Stimulated activated naive CD8-positive, alpha-beta T cell treated with anti-CD3 and anti-CD28 coated beads, Interleukin-15, Interleukin-2, amounts not matched to agents 100 ng/mL and 50 ng/mL, for 24 hours (primary cell): ENCODE measurements at regions not wholly inside any gene's neighbourhood (a gene's known extent, or its start where the extent isn't known, plus 50 kb on each side); places are given as distances from the start of the nearest gene placed in this dataset.

ENCODE experiments used
- H3K27ac Mint-ChIP-seq: one replicate; pipeline ENCODE4 v1.8.0; 2021; ENCODE audit warnings: mild to moderate bottlenecking, mixed read lengths
- H3K27me3 Mint-ChIP-seq: one replicate; pipeline ENCODE4 v1.8.0; 2021; ENCODE audit warnings: mixed read lengths
- H3K36me3 Mint-ChIP-seq: one replicate; pipeline ENCODE4 v1.8.0; 2021; ENCODE audit warnings: low read depth, mixed read lengths
- H3K4me1 Mint-ChIP-seq: one replicate; pipeline ENCODE4 v1.8.0; 2021; ENCODE audit warnings: low read depth, mixed read lengths
- H3K4me3 Mint-ChIP-seq: one replicate; pipeline ENCODE4 v1.8.0; 2021; ENCODE audit warnings: mild to moderate bottlenecking, mixed read lengths
- H3K9me3 Mint-ChIP-seq: one replicate; pipeline ENCODE4 v1.8.0; 2021; ENCODE audit warnings: mixed read lengths

DNA sequence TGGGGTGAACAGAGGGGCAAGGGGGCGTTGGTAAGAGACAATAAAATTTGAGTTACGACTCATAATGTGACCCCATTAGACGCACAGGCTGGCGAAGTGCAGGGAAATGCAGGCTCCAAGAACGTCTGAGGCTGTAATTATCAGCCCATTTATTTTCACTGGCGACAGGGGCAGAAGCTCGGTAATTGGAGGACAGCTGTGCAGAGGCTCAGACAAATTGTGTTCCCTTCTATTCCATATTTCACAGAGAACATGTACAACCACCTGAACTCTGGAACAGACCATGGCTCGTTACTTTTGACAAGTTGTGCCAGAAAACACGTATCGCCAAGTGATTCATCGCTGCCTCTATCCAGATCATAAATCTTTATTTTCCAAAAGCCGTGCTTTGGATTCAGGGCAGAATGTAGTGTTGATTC is 137.3 kb upstream of the FRMD4A start:
- H3K4me1 Mint-ChIP-seq = no peaks in the 10 kb centered on the region
- no peaks in the 10 kb centered on the region for H3K36me3 Mint-ChIP-seq
- no peaks in the 10 kb centered on the region for H3K9me3 Mint-ChIP-seq
- H3K27me3 Mint-ChIP-seq = peaks cover 26% of the 10 kb centered on the region
- H3K4me3 Mint-ChIP-seq = no peak overlapping the region
- no peak overlapping the region for H3K27ac Mint-ChIP-seq

DNA sequence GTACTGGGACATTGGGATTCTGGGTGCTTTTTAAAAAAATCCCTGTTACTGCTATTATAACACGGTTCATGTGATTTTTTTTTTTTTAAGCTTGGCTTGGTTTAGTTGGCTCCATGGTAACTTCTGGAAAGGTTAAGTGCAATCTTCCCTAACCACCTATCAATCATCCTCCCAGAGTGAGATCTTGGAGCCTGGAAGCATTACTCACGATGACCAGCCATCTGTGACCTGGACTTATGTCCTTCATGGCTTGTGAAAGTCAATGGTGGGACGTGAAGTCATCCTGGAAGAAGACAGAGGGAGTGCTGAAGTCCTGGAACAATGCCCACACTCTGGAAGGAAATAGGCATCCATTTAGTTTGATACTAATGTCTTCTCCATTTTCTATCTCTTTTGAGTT is 135.5 kb upstream of the FRMD4A start:
- Mint-ChIP-seq H3K4me1 (no peaks in the 10 kb centered on the region), H3K27ac (no peak overlapping the region), H3K4me3 (no peak overlapping the region), H3K36me3 (no peaks in the 10 kb centered on the region), H3K9me3 (peaks cover 3% of the 10 kb centered on the region), H3K27me3 (peaks cover 33% of the 10 kb centered on the region)

DNA sequence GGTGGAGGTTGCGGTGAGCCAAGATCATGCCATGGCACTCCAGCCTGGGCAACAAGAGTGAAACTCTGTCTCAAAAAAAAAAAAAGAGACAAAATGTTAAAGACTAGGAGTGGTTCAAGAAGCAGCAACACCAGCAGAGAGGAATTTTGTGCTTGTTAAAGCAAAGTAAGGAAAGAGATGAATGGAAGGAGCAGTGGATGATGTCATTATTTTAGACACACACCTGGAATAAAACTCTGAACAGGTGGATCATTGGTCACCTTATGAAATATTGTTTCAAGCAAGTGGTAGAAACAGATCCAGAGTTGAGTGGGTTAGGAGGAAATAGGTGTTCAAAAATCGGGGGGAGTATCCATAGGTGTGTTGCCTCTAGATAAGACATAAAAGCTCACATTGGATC is 129.7 kb upstream of the FRMD4A start:
- Mint-ChIP-seq H3K27me3 (peaks cover 32% of the 10 kb centered on the region), H3K27ac (no peak overlapping the region), H3K9me3 (peaks cover 12% of the 10 kb centered on the region)

DNA sequence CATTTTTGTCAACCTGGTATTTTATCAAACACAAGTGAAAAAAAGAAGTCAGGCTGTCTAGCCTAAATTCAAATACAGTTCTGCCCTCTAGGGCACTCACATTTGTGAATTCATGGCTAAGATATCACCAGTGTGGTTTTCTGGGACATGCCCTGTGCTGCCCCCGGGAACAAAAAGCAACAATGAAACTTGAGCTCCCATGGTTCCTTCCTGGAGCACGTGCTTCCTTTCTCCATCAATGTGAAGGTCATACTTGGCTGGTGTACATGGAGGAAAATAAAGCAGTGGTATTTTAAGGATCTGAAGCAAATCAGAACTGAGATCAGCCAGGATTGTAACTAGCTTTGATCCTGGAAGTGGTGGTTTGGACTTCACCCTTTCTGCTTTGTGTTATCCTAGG is 128.9 kb upstream of the FRMD4A start:
- no peaks in the 10 kb centered on the region for H3K36me3 Mint-ChIP-seq
- H3K27ac Mint-ChIP-seq = no peak overlapping the region
- H3K9me3 Mint-ChIP-seq = peaks cover 12% of the 10 kb centered on the region
- no peaks in the 10 kb centered on the region for H3K4me1 Mint-ChIP-seq
- H3K27me3 Mint-ChIP-seq = peaks cover 32% of the 10 kb centered on the region
- H3K4me3 Mint-ChIP-seq = no peak overlapping the region

More for the DNA sequence above, 129.7 kb upstream of the FRMD4A start:
- Mint-ChIP-seq H3K4me1 (no peaks in the 10 kb centered on the region), H3K4me3 (no peak overlapping the region), H3K36me3 (no peaks in the 10 kb centered on the region)

DNA sequence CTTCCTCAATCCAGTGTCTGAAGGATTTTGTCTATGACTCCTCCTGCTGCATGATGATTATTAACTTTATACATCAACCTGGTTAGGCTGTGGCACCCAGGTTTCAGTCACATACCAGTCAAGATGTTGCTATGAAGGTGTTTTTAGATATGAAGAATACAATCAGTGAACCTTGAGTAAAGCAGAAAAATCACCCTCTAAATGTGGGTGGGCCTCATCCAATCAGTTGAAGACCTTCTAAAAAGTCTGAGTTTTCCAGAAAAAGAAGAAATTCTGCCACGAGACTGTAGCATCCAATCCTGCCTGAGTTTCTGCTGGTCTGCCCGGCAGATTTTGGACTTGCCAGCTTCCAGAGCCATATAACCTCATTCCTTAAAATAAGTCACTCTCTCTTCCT is 126.1 kb upstream of the FRMD4A start:
- Mint-ChIP-seq H3K9me3 (peaks cover 9% of the 10 kb centered on the region), H3K27me3 (peaks cover 22% of the 10 kb centered on the region), H3K36me3 (no peaks in the 10 kb centered on the region), H3K4me1 (no peaks in the 10 kb centered on the region), H3K27ac (no peak overlapping the region), H3K4me3 (no peak overlapping the region)

DNA sequence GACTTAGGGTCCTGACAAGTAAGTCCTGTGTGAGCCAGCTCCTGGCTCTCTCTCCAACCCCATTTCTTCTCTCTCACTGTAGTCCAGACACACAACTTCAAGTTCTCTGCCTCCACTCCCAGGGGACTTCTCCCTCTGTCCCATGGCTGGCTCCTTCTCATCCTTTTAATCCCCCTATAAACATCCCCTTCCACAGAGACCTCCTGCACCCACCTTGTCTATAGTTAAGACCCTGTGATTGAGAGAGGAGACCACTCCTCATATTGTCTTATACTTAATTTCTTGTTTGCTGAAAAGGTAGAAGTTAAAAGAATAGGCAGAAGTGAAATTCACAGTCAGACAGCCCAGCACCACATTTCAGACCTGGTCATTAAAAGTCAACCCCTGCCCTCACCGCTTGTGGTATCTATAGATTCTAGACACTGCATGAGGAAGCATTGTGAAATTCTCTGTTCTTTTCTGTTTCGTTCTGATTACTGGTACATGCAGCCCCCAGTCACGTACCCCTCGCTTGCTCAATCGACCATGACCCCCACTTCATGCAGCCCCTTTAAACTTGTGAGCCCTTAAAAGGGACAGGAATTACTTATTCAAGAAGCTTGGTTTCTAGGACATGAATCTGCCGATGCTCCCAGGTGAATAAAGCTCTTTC is 125.6 kb upstream of the FRMD4A start:
- Mint-ChIP-seq H3K36me3 (no peaks in the 10 kb centered on the region), H3K4me1 (no peaks in the 10 kb centered on the region), H3K4me3 (no peak overlapping the region), H3K27me3 (peaks cover 17% of the 10 kb centered on the region), H3K9me3 (peaks cover 9% of the 10 kb centered on the region), H3K27ac (no peak overlapping the region)

DNA sequence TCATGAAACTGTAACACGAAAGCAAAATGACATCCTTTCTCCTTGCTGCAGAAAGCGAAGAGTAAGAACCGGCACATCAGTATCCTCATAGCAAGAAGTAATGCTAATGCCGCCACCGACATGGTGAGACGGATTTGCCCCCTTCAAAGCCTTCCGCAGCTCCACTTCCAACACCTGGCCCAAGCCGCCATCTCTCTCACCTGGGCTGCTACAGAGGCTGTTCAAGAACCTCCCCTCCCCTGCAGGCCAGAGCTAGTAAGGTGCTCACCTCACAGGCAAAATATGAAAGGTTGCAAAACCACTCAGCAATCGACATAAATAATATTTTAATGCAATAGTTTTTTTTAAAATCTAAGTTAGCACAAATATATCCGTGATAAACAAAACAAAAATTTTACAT is 123.9 kb upstream of the FRMD4A start:
- no peaks in the 10 kb centered on the region for H3K36me3 Mint-ChIP-seq
- H3K27me3 Mint-ChIP-seq = peaks cover 10% of the 10 kb centered on the region
- no peak overlapping the region for H3K27ac Mint-ChIP-seq
- no peaks in the 10 kb centered on the region for H3K4me1 Mint-ChIP-seq
- no peak overlapping the region for H3K4me3 Mint-ChIP-seq
- H3K9me3 Mint-ChIP-seq = peaks cover 9% of the 10 kb centered on the region

DNA sequence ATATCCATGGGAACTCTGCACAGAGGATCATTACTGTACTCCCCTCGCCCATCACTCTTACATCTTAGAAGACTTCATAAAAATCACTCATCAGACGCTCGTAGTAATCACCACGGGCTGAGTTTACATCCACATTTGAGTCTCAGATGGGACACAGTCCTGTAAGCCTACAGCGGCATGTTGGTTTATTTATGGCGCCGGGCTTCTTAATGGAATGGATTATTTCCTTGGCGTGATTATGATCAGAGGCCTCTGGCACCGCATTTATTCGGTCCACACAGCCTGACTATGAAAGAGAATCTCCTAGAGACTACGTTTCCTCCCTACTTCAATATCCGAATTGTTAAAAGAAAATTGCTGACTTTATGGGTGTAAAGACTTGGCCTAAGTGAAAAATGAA is 123.5 kb upstream of the FRMD4A start:
- H3K4me1 Mint-ChIP-seq = no peaks in the 10 kb centered on the region
- peaks cover 10% of the 10 kb centered on the region for H3K27me3 Mint-ChIP-seq
- no peak overlapping the region for H3K27ac Mint-ChIP-seq
- peaks cover 9% of the 10 kb centered on the region for H3K9me3 Mint-ChIP-seq
- H3K4me3 Mint-ChIP-seq = no peak overlapping the region
- H3K36me3 Mint-ChIP-seq = no peaks in the 10 kb centered on the region

DNA sequence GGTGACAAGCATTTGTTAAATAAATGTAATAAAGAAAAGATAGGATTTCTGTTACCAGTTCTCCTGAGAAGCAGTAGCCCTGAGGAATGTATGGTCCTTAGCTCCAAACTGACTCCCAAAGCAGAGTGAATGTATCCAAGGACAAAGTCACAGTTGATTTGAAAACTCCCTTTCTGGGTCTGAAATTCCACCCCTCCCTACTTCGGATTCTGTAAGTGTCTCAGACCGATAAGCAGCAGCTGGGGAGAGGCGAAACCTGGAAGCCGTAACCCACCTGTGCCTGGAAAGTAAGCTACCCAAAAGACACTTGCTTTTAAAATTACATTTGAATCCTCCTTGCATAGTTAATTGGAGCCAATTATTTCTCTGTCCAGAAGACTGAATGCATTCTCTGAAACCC is 122.9 kb upstream of the FRMD4A start:
- Mint-ChIP-seq H3K36me3 (no peaks in the 10 kb centered on the region), H3K9me3 (peaks cover 8% of the 10 kb centered on the region), H3K27me3 (peaks cover 10% of the 10 kb centered on the region), H3K4me3 (no peak overlapping the region), H3K27ac (no peak overlapping the region), H3K4me1 (no peaks in the 10 kb centered on the region)

DNA sequence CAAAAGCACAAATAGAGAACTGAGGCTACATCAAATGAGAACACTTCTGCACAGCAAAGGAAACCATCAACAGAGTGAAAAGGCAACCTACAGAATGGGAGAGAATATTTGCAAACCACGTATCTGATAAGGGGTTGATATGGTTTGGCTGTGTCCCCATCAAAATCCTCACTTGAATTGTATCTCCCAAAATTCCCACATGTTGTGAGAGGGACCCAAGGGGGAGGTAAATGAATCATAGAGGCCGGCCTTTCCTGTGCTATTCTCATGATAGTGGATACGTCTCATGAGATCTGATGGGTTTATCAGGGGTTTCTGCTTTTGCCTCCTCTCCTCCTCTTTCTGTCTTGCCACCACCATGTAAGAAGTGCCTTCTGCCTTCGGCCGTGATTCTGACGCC is 120.6 kb upstream of the FRMD4A start:
- Mint-ChIP-seq H3K27me3 (peaks cover 4% of the 10 kb centered on the region), H3K4me3 (no peak overlapping the region), H3K36me3 (no peaks in the 10 kb centered on the region), H3K27ac (no peak overlapping the region), H3K4me1 (no peaks in the 10 kb centered on the region), H3K9me3 (no peaks in the 10 kb centered on the region)

DNA sequence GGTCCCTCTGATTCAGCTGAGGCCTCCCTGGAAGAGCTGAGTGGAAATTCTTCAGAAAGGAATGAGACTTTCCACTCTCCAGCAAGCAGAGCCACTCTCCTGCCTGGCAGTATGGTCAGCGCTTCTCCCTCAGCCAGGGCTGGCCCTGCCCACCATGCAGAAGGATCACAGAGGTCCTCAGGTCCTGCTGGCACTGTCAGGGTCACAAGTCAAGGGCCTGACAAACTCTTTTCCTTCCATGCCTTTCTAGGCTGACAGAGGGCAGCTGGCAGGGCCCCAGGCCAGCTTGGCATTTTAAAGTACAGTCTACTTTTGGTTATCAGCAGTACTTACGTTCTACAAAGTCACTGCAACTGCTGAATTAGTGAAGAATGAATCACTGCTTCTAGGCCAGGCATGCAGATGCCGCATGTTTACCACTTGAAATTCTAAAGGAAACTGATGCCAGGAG is 119.3 kb upstream of the FRMD4A start:
- Mint-ChIP-seq H3K4me1 (no peaks in the 10 kb centered on the region), H3K9me3 (no peaks in the 10 kb centered on the region), H3K4me3 (no peak overlapping the region), H3K27me3 (peaks cover 10% of the 10 kb centered on the region), H3K27ac (no peak overlapping the region), H3K36me3 (no peaks in the 10 kb centered on the region)

DNA sequence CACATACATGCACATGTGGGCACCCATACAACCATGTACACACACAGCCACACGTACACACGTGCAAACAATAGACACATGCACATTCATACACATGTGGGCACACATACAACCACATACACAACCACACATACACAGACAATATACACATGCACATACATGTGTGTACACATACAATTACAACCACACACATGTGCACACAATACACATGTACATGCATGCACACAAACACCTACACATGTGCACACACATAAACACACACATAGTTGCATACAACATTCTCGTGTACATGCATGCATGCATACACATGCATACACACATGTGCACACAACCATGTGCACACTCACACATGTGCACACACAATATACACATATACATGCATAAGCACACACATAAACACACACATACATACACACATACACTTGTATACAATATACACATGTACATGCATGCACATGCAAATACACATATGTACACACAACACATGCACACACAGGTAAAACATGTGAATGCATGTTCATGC is 118.6 kb upstream of the FRMD4A start:
- H3K27me3 Mint-ChIP-seq = peaks cover 14% of the 10 kb centered on the region
- no peaks in the 10 kb centered on the region for H3K9me3 Mint-ChIP-seq
- H3K4me3 Mint-ChIP-seq = no peak overlapping the region
- no peaks in the 10 kb centered on the region for H3K4me1 Mint-ChIP-seq
- no peaks in the 10 kb centered on the region for H3K36me3 Mint-ChIP-seq
- H3K27ac Mint-ChIP-seq = no peak overlapping the region

DNA sequence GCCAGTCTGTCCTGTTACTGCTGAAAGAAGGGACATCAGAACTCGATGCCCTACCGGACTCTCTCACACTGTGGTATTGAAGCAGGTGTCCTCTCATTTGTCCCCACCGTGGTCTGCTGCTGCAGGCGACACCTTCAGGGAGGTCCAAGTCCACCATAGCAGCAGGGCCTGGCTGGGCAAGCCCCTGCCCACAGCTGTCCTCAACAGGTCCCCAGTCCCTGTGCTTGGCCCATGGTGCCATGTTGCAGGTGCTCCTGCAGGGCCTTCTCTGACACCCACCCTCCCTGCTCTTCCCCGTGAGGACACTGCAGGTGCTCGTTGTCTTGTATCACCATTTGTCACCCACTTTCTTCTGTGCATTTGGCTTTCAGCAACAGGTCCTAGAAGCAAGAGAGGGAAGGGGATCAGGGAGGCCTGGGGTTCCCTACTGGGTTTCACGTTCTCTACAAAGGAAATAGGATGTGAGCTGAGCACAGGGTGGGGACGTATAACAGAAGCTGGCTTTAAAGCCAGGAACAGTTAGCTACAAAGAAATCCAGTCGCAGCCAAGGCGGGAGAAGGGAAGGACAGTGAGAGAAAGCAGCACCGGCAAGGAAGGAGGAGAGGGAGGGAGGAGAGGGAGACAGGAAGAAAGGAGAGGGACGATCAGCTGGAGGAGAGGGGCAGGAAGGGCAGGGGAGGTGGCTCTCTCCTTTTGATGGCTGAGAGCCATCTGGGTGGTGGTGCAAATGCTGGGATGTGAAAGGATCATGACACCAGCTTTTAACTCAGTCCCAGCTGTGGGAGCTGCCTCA is 117.7 kb upstream of the FRMD4A start:
- Mint-ChIP-seq H3K36me3 (no peaks in the 10 kb centered on the region), H3K4me1 (no peaks in the 10 kb centered on the region), H3K27ac (no peak overlapping the region), H3K4me3 (no peak overlapping the region), H3K27me3 (peaks cover 14% of the 10 kb centered on the region), H3K9me3 (no peaks in the 10 kb centered on the region)

DNA sequence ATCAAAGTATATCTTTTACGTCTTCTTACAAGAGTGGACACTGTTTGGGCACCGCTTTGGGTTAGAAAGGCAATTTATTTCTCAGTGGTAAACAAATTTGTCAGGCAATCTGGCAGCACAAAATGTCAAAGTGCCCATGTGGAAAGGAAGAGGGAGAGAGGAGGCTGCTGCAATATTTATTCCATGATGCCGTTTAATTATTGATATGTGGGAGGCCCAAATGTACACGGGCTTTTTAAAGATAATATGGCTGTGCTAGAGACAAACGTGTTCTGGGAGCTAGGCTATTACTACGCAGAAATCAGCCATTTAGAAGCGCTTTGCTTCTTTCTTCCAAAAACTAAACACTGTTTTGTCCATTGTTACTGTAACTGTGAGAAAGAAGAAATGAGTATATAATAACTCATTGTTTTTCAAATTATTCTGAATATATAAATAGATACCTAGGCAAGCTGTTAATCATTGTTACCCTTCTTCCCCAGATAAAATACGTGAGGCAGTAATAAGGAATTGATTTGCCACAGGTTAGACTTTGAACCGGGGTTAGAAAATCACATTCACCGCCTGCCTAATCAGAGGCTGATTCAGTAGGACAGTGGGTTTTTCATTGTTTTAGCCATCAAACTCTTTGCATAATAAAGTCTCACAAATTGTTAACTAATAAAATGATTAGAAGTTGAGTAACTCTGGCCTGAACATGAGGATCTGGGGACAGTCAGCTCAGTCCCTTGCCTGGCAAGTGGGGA is 116.5 kb upstream of the FRMD4A start:
- Mint-ChIP-seq H3K4me1 (no peaks in the 10 kb centered on the region), H3K36me3 (no peaks in the 10 kb centered on the region), H3K9me3 (no peaks in the 10 kb centered on the region), H3K27ac (no peak overlapping the region), H3K27me3 (peaks cover 14% of the 10 kb centered on the region), H3K4me3 (no peak overlapping the region)
